K562 (cell line): ENCODE measurements at regions not wholly inside any gene's neighbourhood (a gene's known extent, or its start where the extent isn't known, plus 50 kb on each side); places are given as distances from the start of the nearest gene placed in this dataset.

ENCODE experiments used
- ATAC-seq: fragments of 200-7000 bp; cut with Tn5 transposase; 3 replicates; pipeline ENCODE4 v1.9.1; 2020; ENCODE audit warnings: moderate library complexity
- BruUV-seq: library from RNA; stranded (reverse); fragments of 400-500 nt; replicated peaks from 2 replicates; lab custom pipeline; 2021; lab: Mats Ljungman, UMichigan
- CTCF ChIA-PET: fragments of 300-600 bp; formaldehyde crosslinking; extraction: SDS; loops from one replicate; lab custom pipeline; 2021; ENCODE audit warnings: low intra/inter-chr PET ratio; lab: Yijun Ruan, JAX
- POLR2A ChIA-PET: fragments of 300-600, 350-650 bp; sonication (Branson Sonifier 250); formaldehyde crosslinking; extraction: SDS; loops from one replicate; lab custom pipeline; 2021; ENCODE audit warnings: antibody characterized with exemption, inconsistent platforms; lab: Yijun Ruan, JAX
- DNase-seq, 4 experiments: peaks; one replicate each; pipeline versions ENCODE4 v3.0.0 to v3.0.0-alpha.2; 2011 to 2018; ENCODE audit warnings: low spot score in 3 of 4, mixed read lengths in 3 of 4; ENCODE audit errors: extremely low read depth in 1 of 4
- FAIRE-seq: peaks from 2 replicates; lab custom pipeline; 2011; peaks lifted over from hg19 to GRCh38; lab: Jason Lieb, UNC
- H2AFZ ChIP-seq: 2 replicates; pipeline ENCODE4 v1.6.0; 2011; ENCODE audit warnings: low read depth, low read length, control low read depth, inconsistent platforms
- H3K27ac ChIP-seq: fragments of 200-600 bp; 3 replicates; pipeline ENCODE4 v1.8.0; 2011; ENCODE audit warnings: low read depth, mild to moderate bottlenecking, control low read depth, inconsistent platforms, low read length, moderate library complexity, mixed read lengths; ENCODE audit errors: extremely low read depth
- H3K27me3 ChIP-seq, 2 experiments: fragments of 300-600 bp in 1 of 2; 2 replicates in 1 of 2; 3 replicates in 1 of 2; pipeline versions ENCODE4 v1.6.0 to v1.8.0; 2011; ENCODE audit warnings: inconsistent platforms in 2 of 2, low read length in 2 of 2, mild to moderate bottlenecking in 1 of 2, mixed read lengths in 1 of 2, moderate library complexity in 1 of 2; ENCODE audit not compliant: control insufficient read depth in 2 of 2, insufficient read depth in 2 of 2
- H3K36me3 ChIP-seq: fragments of 300-600 bp; 3 replicates; pipeline ENCODE4 v1.8.0; 2011; ENCODE audit warnings: mild to moderate bottlenecking, low read length, inconsistent platforms; ENCODE audit not compliant: control insufficient read depth, insufficient read depth
- H3K4me1 ChIP-seq, 2 experiments: fragments of 200-600 bp in 1 of 2; replicated peaks in 1 of 2; 2 replicates in 1 of 2; 3 replicates in 1 of 2; pipeline versions ENCODE4 v1.5.1 to v1.8.0; 2011; ENCODE audit warnings: inconsistent platforms in 2 of 2, low read length in 2 of 2, mild to moderate bottlenecking in 1 of 2, mixed read lengths in 1 of 2, moderate library complexity in 1 of 2; ENCODE audit not compliant: control insufficient read depth in 2 of 2, insufficient read depth in 2 of 2
- H3K4me2 ChIP-seq: 2 replicates; pipeline ENCODE4 v1.6.1; 2011; ENCODE audit warnings: low read length, control low read depth, inconsistent platforms, mixed read lengths; ENCODE audit not compliant: insufficient read depth
- H3K4me3 ChIP-seq: fragments of 200-600 bp; sonication (generic), shearing (Covaris generic); 2 replicates; pipeline ENCODE4 v1.5.1; 2016; ENCODE audit warnings: control low read depth, inconsistent platforms
- H3K79me2 ChIP-seq: fragments of 200-600 bp; 3 replicates; pipeline ENCODE4 v1.8.0; 2011; ENCODE audit warnings: low read length, inconsistent platforms; ENCODE audit not compliant: control insufficient read depth, insufficient read depth
- H3K9ac ChIP-seq, 2 experiments: 2 replicates each; pipeline versions ENCODE4 v1.6.0 to v1.6.1; 2011; ENCODE audit warnings: low read depth in 2 of 2, low read length in 2 of 2, control low read depth in 1 of 2, inconsistent platforms in 1 of 2, mild to moderate bottlenecking in 1 of 2, mixed read lengths in 1 of 2; ENCODE audit not compliant: insufficient read depth in 1 of 2
- H3K9me1 ChIP-seq: one replicate; pipeline ENCODE4 v1.6.0; 2011; ENCODE audit warnings: inconsistent platforms, mild to moderate bottlenecking, low read length, moderate library complexity; ENCODE audit not compliant: control insufficient read depth, insufficient read depth
- H3K9me3 ChIP-seq: replicated peaks from 2 replicates; pipeline ENCODE4 v1.5.1; 2011; ENCODE audit warnings: low read depth, low read length, inconsistent platforms; ENCODE audit not compliant: control insufficient read depth, insufficient read depth
- H4K20me1 ChIP-seq: replicated peaks from 2 replicates; pipeline ENCODE4 v1.6.1; 2011; ENCODE audit warnings: low read length, inconsistent platforms, mixed read lengths; ENCODE audit not compliant: control insufficient read depth, insufficient read depth
- BDP1 ChIP-seq: IDR thresholded peaks from 3 replicates; pipeline ENCODE4 v1.6.1; 2011; ENCODE audit not compliant: insufficient read length, insufficient read depth
- HMGN3 ChIP-seq: IDR thresholded peaks from 2 replicates; pipeline ENCODE4 v1.6.1; 2011; ENCODE audit warnings: borderline replicate concordance, low read depth, mild to moderate bottlenecking, mixed read lengths, low read length; ENCODE audit not compliant: insufficient read length; ENCODE audit errors: extremely low read depth
- LCOR ChIP-seq: sonication (generic); formaldehyde crosslinking; IDR thresholded peaks from 2 replicates; pipeline ENCODE4 v1.8.0; 2022; ENCODE audit warnings: mild to moderate bottlenecking, missing genetic modification reagents
- MAZ ChIP-seq, 2 experiments: fragments of 450-650 bp in 1 of 2; sonication (generic) in 1 of 2; formaldehyde crosslinking; IDR thresholded peaks in 1 of 2; conservative IDR thresholded peaks in 1 of 2; 2 replicates each; pipeline versions ENCODE4 v1.4.0 to v1.5.0; 2020; ENCODE audit warnings: mild to moderate bottlenecking in 1 of 2, missing genetic modification reagents in 1 of 2
- MED1 ChIP-seq: sonication (generic); formaldehyde crosslinking; IDR thresholded peaks from 2 replicates; pipeline ENCODE4 v1.8.1; 2023; ENCODE audit warnings: missing genetic modification reagents, borderline replicate concordance
- POLR3A ChIP-seq: IDR thresholded peaks from 2 replicates; pipeline ENCODE4 v1.6.1; 2011; ENCODE audit warnings: borderline replicate concordance, mild to moderate bottlenecking, moderate library complexity; ENCODE audit not compliant: insufficient read length, insufficient read depth; ENCODE audit errors: extremely low read depth
- PTTG1 ChIP-seq: fragments of 450-650 bp; IDR thresholded peaks from 2 replicates; pipeline ENCODE4 v1.6.1; 2016; ENCODE audit warnings: low read depth, mild to moderate bottlenecking, missing genetic modification characterization, missing compliant biosample characterization
- PURB ChIP-seq: sonication (generic); formaldehyde crosslinking; IDR thresholded peaks from 2 replicates; pipeline ENCODE4 v1.9.0; 2021; ENCODE audit warnings: low read depth, mild to moderate bottlenecking, missing genetic modification reagents
- RBFOX2 ChIP-seq: fragments of 200-400 bp; formaldehyde crosslinking; IDR thresholded peaks from 2 replicates; pipeline ENCODE4 v1.6.1; 2017; ENCODE audit warnings: low read depth, mild to moderate bottlenecking, low read length, moderate library complexity
- RNF2 ChIP-seq: sonication (generic); IDR thresholded peaks from 2 replicates; pipeline ENCODE4 v1.6.1; 2016
- SNIP1 ChIP-seq: fragments of 450-650 bp; IDR thresholded peaks from 2 replicates; pipeline ENCODE4 v1.7.1; 2017; ENCODE audit warnings: low read depth, mild to moderate bottlenecking
- SP2 ChIP-seq: IDR thresholded peaks from 2 replicates; pipeline ENCODE4 v1.6.1; 2011; ENCODE audit warnings: mild to moderate bottlenecking, low read depth, low read length, moderate library complexity; ENCODE audit not compliant: poor library complexity, severe bottlenecking; ENCODE audit errors: extremely low read depth
- ZNF23 ChIP-seq: fragments of 250-450 bp; sonication (Bioruptor Pico); IDR thresholded peaks from 2 replicates; pipeline ENCODE4 v1.4.0; 2020; ENCODE audit warnings: mild to moderate bottlenecking
- WGBS: fragments of 100-300 bp; shearing (Covaris generic); methylation state at CpG from one replicate; pipeline ENCODE4 v1.1.6; 2016; ENCODE audit warnings: low coverage, mixed read lengths; ENCODE audit not compliant: insufficient coverage; ENCODE audit errors: missing lambda C conversion rate; 5-methylcytosine and 5-hydroxymethylcytosine counted together
- in situ Hi-C: fragments of 300-500 bp; cut with MboI; formaldehyde crosslinking; loops from 4 replicates; pipeline ENCODE4 v1.15.0; 2018; ENCODE audit warnings: inconsistent platforms, mixed read lengths
- intact Hi-C: fragments of 100-400 bp; cut with micrococcal nuclease; formaldehyde crosslinking; loops from 2 replicates; pipeline ENCODE4 v1.14.2; 2022
- TF ChIP-seq, protein P1 (sequence below): fragments of 450-650 bp; IDR thresholded peaks from one replicate; pipeline ENCODE4 v1.6.1; 2018; ENCODE audit warnings: mild to moderate bottlenecking, moderate library complexity; ENCODE audit not compliant: partially characterized antibody

- intact Hi-C loops = no loop called here
- Histone ChIP-seq H3K27me3 (no peaks in the 10 kb centered on the region), H3K4me2 (no peak overlapping the region), H3K27ac (no peak overlapping the region), H3K4me3 (no peak overlapping the region), H3K36me3 (peaks cover 72% of the 10 kb centered on the region; the same call in 2 of the 3 replicates), H3K4me1 (peaks cover 0 to 5% of the 10 kb centered on the region in 2 experiments; a peak in 2 of 5 replicates), H2AFZ (no peak overlapping the region), H3K9me3 (no peaks in the 10 kb centered on the region), H3K9ac (no peak overlapping the region; a peak in 1 of 4 replicates), H3K9me1 (peaks cover 4% of the 10 kb centered on the region), H4K20me1 (no peaks in the 10 kb centered on the region; the same call in 1 of the 2 replicates), H3K79me2 (peaks cover 12% of the 10 kb centered on the region)
- ChIA-PET POLR2A (no interaction called here), CTCF (no interaction called here)
- no TSS peak for BruUV-seq
- in situ Hi-C loops = no loop called here
- ATAC-seq (no peak), FAIRE-seq (no peak), DNase-seq (no peak)
- TF ChIP-seq POLR3A (no peak), RBFOX2 (0 out of 2 replicates have a peak, but pooled peaks have one; percentile 19)
- WGBS = 80% methylated on average over 7 of the region's 9 CpGs
Observed at GRCh38 chr16:31706318-31706717, 167.3 kb upstream of the ZNF267 start.

GRCh38 chr16:31706925-31707324 lies 166.7 kb upstream of the ZNF267 start:
- in situ Hi-C loops = no loop called here
- H3K4me3 ChIP-seq = no peak overlapping the region
- WGBS = 92% methylated on average over 2 of the region's 4 CpGs
- peaks cover 72% of the 10 kb centered on the region; the same call in 2 of the 3 replicates for H3K36me3 ChIP-seq
- no peak for ATAC-seq
- POLR2A ChIA-PET = no interaction called here
- H3K27me3 ChIP-seq = no peaks in the 10 kb centered on the region
- CTCF ChIA-PET = no interaction called here
- peaks cover 4% of the 10 kb centered on the region for H3K9me1 ChIP-seq
- no peak overlapping the region for H3K9ac ChIP-seq
- intact Hi-C loops = no loop called here
- no peak for FAIRE-seq
- peaks cover 6% of the 10 kb centered on the region; the same call in 1 of the 3 replicates for H3K79me2 ChIP-seq
- no peak overlapping the region for H3K4me2 ChIP-seq
- H2AFZ ChIP-seq = no peak overlapping the region
- no peaks in the 10 kb centered on the region for H3K4me1 ChIP-seq
- no peaks in the 10 kb centered on the region for H3K9me3 ChIP-seq
- no peak for DNase-seq
- no TSS peak for BruUV-seq
- no peaks in the 10 kb centered on the region; the same call in 1 of the 2 replicates for H4K20me1 ChIP-seq
- H3K27ac ChIP-seq = no peak overlapping the region
- TF ChIP-seq MAZ (CRISPR knock-in tag; conservative IDR thresholded peaks at IDR 0.05 in 1 of 2, IDR thresholded peaks at IDR 0.05 in 1 of 2) (no peak), RNF2 (no peak), BDP1 (no peak), ZNF23 (no peak), HMGN3 (no peak), MED1 (CRISPR knock-in tag) (no peak), PTTG1 (no peak), PURB (CRISPR knock-in tag) (no peak), LCOR (CRISPR knock-in tag) (no peak), SP2 (no peak), SNIP1 (no peak)
- TF ChIP-seq, protein P1, sequence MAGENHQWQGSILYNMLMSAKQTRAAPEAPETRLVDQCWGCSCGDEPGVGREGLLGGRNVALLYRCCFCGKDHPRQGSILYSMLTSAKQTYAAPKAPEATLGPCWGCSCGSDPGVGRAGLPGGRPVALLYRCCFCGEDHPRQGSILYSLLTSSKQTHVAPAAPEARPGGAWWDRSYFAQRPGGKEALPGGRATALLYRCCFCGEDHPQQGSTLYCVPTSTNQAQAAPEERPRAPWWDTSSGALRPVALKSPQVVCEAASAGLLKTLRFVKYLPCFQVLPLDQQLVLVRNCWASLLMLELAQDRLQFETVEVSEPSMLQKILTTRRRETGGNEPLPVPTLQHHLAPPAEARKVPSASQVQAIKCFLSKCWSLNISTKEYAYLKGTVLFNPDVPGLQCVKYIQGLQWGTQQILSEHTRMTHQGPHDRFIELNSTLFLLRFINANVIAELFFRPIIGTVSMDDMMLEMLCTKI = no peak
- TF ChIP-seq, all 486 proteins: peak for 0
